Right cardiac atrium (tissue), 5 donors: ENCODE measurements at regions not wholly inside any gene's neighbourhood (a gene's known extent, or its start where the extent isn't known, plus 50 kb on each side); places are given as distances from the start of the nearest gene placed in this dataset.
"Not testable (repeated sequence)": the region's sequence is repeated elsewhere in the genome, so short reads cannot be mapped to it uniquely, and the experiment has no call there.

ENCODE experiments used
- ATAC-seq, 2 donors: fragments of 200-7000 bp; cut with Tn5 transposase; one replicate each; pipeline versions ENCODE4 v1.8.0 to v1.9.1; 2020; ENCODE audit warnings: moderate library complexity in 2 of 2, mild to moderate bottlenecking in 1 of 2
- DNase-seq, 3 donors: peaks; one replicate each; pipeline ENCODE4 v3.0.0-alpha.2; 2020
- H3K27ac ChIP-seq: one replicate; pipeline ENCODE4 v1.5.1; 2013; ENCODE audit warnings: mild to moderate bottlenecking, low read length, control low read depth, moderate library complexity
- H3K27me3 ChIP-seq: one replicate; pipeline ENCODE4 v1.6.1; 2013; ENCODE audit not compliant: control insufficient read depth, insufficient read depth
- H3K4me1 ChIP-seq: one replicate; pipeline ENCODE4 v1.6.1; 2013; ENCODE audit warnings: low read length; ENCODE audit not compliant: control insufficient read depth, insufficient read depth
- H3K4me3 ChIP-seq: one replicate; pipeline ENCODE4 v1.5.1; 2013; ENCODE audit warnings: low read length, control low read depth
- H3K9me3 ChIP-seq: one replicate; pipeline ENCODE4 v1.6.1; 2013; ENCODE audit warnings: low read length; ENCODE audit not compliant: control insufficient read depth
- WGBS: extraction: QIAGEN DNeasy Blood & Tissue Kit; methylation state at CpG from one replicate; pipeline ENCODE4 v1.1.7; 2013; 5-methylcytosine and 5-hydroxymethylcytosine counted together
- intact Hi-C, 4 donors: fragments of 100-400 bp; cut with DNase I; formaldehyde crosslinking; loops; one replicate each; pipeline versions ENCODE4 v1.11.0 to v1.14.0; 2022 to 2023
- donor health status: healthy with polysubstance abuse.
- donor health status: DM: no; HTN: yes; CAD: no.
- donor health status: DM: no; HTN: no; CAD: no.
- donor health status: DM: no; HTN: yes; CAD: no; lungs with severe emphysema.
- donor health status: DM: yes; HTN: yes; CAD: no.

DNA sequence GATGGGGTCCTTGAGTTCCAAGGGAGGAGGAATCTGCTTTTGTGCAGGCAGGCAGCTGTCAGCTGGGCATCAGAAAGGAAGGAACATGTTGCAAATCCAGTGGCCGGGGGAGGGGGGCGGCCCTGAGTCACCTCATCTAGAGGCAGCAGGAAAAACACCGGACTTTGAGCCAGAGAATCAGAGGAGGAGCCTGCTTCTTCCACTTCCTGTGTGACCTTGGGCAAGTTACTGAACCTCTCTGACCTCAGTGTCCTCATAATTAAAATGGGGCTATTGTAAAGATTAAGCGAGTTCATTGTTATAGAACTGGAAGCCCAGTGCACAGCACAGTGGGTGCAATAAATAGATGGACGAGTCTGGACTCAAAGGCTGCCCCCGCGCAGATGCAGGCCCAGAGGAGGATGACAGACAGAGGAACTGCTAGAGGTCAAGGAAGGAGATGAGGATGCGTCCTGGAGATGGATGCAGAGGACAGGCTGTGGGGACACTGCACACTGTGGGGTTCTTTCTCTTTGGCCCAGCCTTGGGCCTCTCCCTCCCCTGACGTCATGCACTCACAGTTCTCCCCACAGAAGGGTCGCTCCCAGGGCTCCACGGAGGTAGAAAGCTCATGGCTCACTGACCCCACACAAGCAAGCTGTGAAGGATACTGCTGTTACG, 714.3 kb downstream of the MATN1 start:
- Histone ChIP-seq H3K9me3 (no peaks in the 10 kb centered on the region), H3K27ac (no peak overlapping the region), H3K27me3 (no peaks in the 10 kb centered on the region), H3K4me1 (peaks cover 2% of the 10 kb centered on the region), H3K4me3 (no peak overlapping the region)
- intact Hi-C loops, result no loop called here
- no peak for ATAC-seq
- no peak for DNase-seq
- 71% methylated on average over 12 of the region's 12 CpGs for WGBS

DNA sequence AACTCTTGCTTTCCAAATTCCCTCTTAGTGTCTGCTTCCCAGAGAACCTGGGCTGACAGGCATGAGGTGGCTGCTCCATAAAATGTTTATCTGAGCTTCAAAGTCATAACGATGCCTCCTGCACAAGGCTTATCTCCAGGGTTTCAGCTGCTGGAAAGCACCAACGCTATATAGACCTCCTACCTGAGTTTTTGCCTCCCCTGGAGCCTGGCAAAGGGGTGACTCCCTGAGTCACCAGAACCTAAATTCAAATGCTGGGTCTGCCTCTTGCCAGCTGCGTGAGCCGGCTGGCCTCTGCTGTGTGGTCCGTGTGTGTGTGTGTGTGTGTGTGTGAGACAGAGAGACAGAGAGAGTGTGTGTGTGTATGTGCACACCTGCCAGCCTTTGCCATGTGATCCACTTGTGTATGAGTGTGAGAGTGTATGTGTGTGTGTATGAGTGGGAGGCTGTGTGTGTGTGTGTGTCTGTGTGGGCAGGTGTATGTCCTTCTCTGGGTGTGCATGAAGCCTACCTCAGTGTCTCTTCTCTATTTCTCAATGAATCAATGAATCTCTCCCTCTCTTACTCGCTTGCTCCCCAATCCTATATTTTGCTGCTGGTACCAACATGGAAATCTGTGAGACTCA, 714.9 kb downstream of the MATN1 start:
- intact Hi-C loops, result no loop called here

GRCh38 chr1:30005972-30006619, 717.3 kb downstream of the MATN1 start:
- no peak for DNase-seq
- WGBS, result 43% methylated on average over 5 of the region's 5 CpGs
- intact Hi-C loops, result no loop called here
- Histone ChIP-seq H3K27me3 (no peaks in the 10 kb centered on the region), H3K9me3 (no peaks in the 10 kb centered on the region), H3K27ac (no peak overlapping the region), H3K4me3 (no peak overlapping the region), H3K4me1 (no peaks in the 10 kb centered on the region)
- no peak for ATAC-seq

More for the DNA sequence above, 714.9 kb downstream of the MATN1 start:
- H3K9me3 ChIP-seq, result no peaks in the 10 kb centered on the region
- peaks cover 2% of the 10 kb centered on the region for H3K4me1 ChIP-seq
- no peaks in the 10 kb centered on the region for H3K27me3 ChIP-seq
- H3K27ac ChIP-seq, result no peak overlapping the region
- 42% methylated on average over 6 of the region's 6 CpGs for WGBS
- ATAC-seq (no peak), DNase-seq (no peak)
- no peak overlapping the region for H3K4me3 ChIP-seq

- 77% methylated on average over 5 of the region's 5 CpGs for WGBS
- H3K9me3 ChIP-seq, result no peaks in the 10 kb centered on the region
- DNase-seq (no peak), ATAC-seq (peak in 1 of 2 donors; percentile 16)
- H3K27ac ChIP-seq, result no peak overlapping the region
- intact Hi-C loops, result no loop called here
- H3K4me3 ChIP-seq, result no peak overlapping the region
- no peaks in the 10 kb centered on the region for H3K27me3 ChIP-seq
- H3K4me1 ChIP-seq, result no peaks in the 10 kb centered on the region
These were observed 721.7 kb downstream of the MATN1 start for GRCh38 chr1:30001732-30002039.

- WGBS, result 49% methylated on average over 15 of the region's 15 CpGs
- H3K27me3 ChIP-seq, result no peaks in the 10 kb centered on the region
- no peak overlapping the region for H3K27ac ChIP-seq
- H3K9me3 ChIP-seq, result no peaks in the 10 kb centered on the region
- H3K4me1 ChIP-seq, result no peaks in the 10 kb centered on the region
- H3K4me3 ChIP-seq, result no peak overlapping the region
- ATAC-seq, result no peak
- intact Hi-C loops, result no loop called here
- no peak for DNase-seq
These were observed 722.2 kb downstream of the MATN1 start for GRCh38 chr1:30001011-30001731.

DNA sequence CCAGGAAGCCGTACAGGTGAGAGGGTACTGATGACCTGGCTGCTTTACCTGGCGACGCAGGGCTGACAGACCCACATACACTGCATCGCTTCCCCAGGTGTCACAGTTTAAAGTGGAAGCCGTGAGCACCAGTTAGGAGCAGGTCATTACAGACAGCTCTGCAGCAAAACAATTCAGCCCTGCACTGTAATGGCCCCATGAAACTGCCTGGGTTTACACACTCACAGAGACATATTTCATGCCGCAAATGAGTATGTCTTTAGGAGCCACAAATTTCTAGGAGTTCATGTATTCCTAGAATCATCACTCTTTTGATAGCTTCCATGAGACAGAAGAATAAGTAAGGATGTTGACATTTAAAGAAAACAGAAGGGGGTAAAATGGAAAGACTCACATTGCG, 723.1 kb downstream of the MATN1 start:
- intact Hi-C loops, result no loop called here
- DNase-seq, result no peak
- H3K4me3 ChIP-seq, result no peak overlapping the region
- no peaks in the 10 kb centered on the region for H3K9me3 ChIP-seq
- ATAC-seq, result no peak
- H3K27ac ChIP-seq, result no peak overlapping the region
- WGBS, result 91% methylated on average over 7 of the region's 7 CpGs
- no peaks in the 10 kb centered on the region for H3K4me1 ChIP-seq
- no peaks in the 10 kb centered on the region for H3K27me3 ChIP-seq

DNA sequence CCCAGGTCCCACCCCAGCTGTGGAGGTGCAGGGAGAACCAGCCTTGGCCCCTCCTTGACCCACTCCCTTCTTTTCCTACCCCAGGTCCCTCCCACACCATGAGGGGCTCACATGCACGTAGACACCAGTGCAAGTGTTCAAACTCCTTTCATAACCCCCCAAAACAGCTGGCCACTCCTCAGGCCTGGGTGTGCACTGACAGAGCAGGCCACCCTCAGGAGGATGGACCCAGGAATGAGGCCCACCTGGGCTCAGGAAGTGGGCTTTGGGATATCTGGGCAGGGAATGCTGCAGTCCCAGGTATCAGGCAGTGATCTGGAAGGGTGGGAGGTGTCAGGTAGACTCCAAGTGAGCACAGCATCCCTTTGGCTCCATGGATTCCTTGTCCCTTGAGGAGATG, 723.8 kb downstream of the MATN1 start:
- no peaks in the 10 kb centered on the region for H3K27me3 ChIP-seq
- ATAC-seq (no peak), DNase-seq (no peak)
- H3K27ac ChIP-seq, result no peak overlapping the region
- 85% methylated on average over 1 of the region's 1 CpG for WGBS
- H3K4me3 ChIP-seq, result no peak overlapping the region
- no peaks in the 10 kb centered on the region for H3K9me3 ChIP-seq
- H3K4me1 ChIP-seq, result no peaks in the 10 kb centered on the region
- intact Hi-C loops, result no loop called here

- H3K9me3 ChIP-seq, result no peaks in the 10 kb centered on the region
- intact Hi-C loops, result no loop called here
- no peak for ATAC-seq
- no peak overlapping the region for H3K4me3 ChIP-seq
- no peaks in the 10 kb centered on the region for H3K27me3 ChIP-seq
- no peak for DNase-seq
- H3K27ac ChIP-seq, result no peak overlapping the region
- no peaks in the 10 kb centered on the region for H3K4me1 ChIP-seq
- WGBS, result 88% methylated on average over 4 of the region's 4 CpGs
These were observed 724.7 kb downstream of the MATN1 start for GRCh38 chr1:29998686-29999085.

DNA sequence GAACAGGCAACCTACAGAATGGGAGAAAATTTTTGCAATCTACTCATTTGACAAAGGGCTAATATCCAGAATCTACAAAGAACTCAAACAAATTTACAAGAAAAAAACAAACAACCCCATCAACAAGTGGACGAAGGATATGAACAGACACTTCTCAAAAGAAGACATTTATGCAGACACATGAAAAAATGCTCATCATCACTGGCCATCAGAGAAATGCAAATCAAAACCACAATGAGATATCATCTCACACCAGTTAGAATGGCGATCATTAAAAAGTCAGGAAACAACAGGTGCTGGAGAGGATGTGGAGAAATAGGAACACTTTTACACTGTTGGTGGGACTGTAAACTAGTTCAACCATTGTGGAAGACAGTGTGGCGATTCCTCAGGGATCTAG, 725.6 kb downstream of the MATN1 start:
- intact Hi-C loops, H3K4me1 ChIP-seq, H3K27me3 ChIP-seq, DNase-seq, H3K9me3 ChIP-seq, H3K4me3 ChIP-seq, H3K27ac ChIP-seq, ATAC-seq: not testable (repeated sequence)
- 86% methylated on average over 1 of the region's 3 CpGs for WGBS

GRCh38 chr1:29993950-29994349, 729.4 kb downstream of the MATN1 start:
- no peaks in the 10 kb centered on the region for H3K4me1 ChIP-seq
- intact Hi-C loops, result no loop called here
- no peak for DNase-seq

DNA sequence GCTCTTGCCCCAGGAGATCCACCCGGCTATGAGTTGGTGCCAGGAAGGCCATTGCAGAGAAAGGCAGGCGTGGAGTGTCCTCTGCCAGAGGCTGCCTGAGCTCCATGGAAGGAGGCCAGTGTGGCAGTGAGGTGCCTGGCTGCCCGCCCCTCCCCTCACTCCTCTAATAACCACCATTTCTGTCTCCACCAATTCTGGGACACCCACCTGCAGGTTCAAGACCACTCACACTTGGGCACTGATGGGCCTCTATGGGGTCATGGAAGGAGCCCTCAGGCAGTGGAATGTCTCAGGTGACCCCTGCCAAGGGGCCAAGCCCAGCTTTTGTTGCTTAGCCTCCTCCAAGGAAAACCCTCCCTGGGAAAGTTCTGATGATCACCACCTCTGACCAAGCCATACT, 731.6 kb downstream of the MATN1 start:
- ATAC-seq (no peak), DNase-seq (no peak)
- Histone ChIP-seq H3K4me1 (no peaks in the 10 kb centered on the region), H3K4me3 (no peak overlapping the region), H3K27me3 (no peaks in the 10 kb centered on the region), H3K9me3 (peaks cover 2% of the 10 kb centered on the region), H3K27ac (no peak overlapping the region)
- 89% methylated on average over 3 of the region's 3 CpGs for WGBS
- intact Hi-C loops, result no loop called here

More at GRCh38 chr1:29993950-29994349, 729.4 kb downstream of the MATN1 start:
- Histone ChIP-seq H3K27me3 (no peaks in the 10 kb centered on the region), H3K27ac (no peak overlapping the region), H3K4me3 (no peak overlapping the region), H3K9me3 (peaks cover 2% of the 10 kb centered on the region)
- no peak for ATAC-seq
